Left colon (tissue), 2 donors: ENCODE measurements at regions not wholly inside any gene's neighbourhood (a gene's known extent, or its start where the extent isn't known, plus 50 kb on each side); places are given as distances from the start of the nearest gene placed in this dataset.

Experiments used
- ATAC-seq: fragments of 200-7000 bp; cut with Tn5 transposase; one replicate; pipeline ENCODE4 v1.9.1; 2020; ENCODE audit warnings: mild to moderate bottlenecking, moderate library complexity
- DNase-seq, 2 donors: peaks; one replicate each; pipeline ENCODE4 v3.0.0-alpha.2; 2020
- intact Hi-C, 2 donors: fragments of 100-400 bp; cut with DNase I in 1 of 2; cut with micrococcal nuclease in 1 of 2; formaldehyde crosslinking; loops; one replicate each; pipeline versions ENCODE4 v1.11.2 to v1.14.0; 2022; cut with DNase I, micrococcal nuclease
- donor health status: DM: no; HTN: no; CAD: no.
- donor health status: DM: yes; HTN: yes; CAD: no.

GRCh38 chr4:11286533-11286932 lies 142.2 kb downstream of the HS3ST1 start:
- intact Hi-C loops, result no loop called here
- DNase-seq (no peak), ATAC-seq (no peak)

DNA sequence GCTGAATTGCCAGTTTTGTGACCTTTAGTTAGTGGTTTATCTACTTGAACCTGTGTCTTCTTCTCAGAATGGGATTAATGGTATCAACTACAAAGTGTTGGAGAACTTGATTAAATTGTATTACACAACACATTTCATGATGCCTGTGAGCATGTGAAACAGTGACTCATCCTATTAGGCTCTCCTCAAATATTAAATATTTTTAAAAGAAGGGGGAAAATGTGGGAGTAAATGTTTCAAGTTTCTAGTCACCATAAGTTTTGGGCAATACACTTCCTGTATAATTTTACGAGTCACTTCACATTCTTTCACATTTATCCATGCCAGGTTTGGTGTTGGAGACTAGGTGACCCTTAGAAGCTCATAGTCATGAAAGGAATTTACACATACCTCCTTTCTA lies 147.0 kb downstream of the HS3ST1 start:
- intact Hi-C loops, result no loop called here
- ATAC-seq (no peak), DNase-seq (no peak)

GRCh38 chr4:11271263-11271662 lies 157.4 kb downstream of the HS3ST1 start:
- DNase-seq (peak; percentile 44 to 46), ATAC-seq (peak; percentile 97)
- intact Hi-C loops, result no loop called here

GRCh38 chr4:11268149-11268548 lies 160.5 kb downstream of the HS3ST1 start:
- ATAC-seq, result peak; percentile 68
- intact Hi-C loops, result no loop called here
- DNase-seq, result no peak

DNA sequence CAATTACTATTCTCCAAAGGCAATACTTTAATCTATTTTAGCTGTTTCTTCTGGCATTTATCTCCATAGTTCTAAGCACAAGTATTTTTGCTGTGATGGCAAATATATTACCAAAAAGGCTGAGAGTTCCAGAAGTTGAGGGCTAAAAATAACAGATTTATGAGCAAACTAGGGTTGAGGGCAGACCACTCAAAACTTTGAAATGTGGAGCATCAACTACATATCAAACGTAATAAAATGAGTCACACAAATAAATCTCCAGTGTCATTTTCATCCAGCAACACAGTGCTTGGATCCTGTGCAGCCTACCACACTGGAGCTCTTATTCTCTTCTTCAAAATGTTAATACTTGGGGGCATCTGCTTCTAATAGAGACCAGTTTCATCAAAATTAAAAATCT lies 163.9 kb downstream of the HS3ST1 start:
- DNase-seq, result no peak
- no peak for ATAC-seq
- intact Hi-C loops, result no loop called here

GRCh38 chr4:11264346-11264745 lies 164.3 kb downstream of the HS3ST1 start:
- DNase-seq (no peak), ATAC-seq (no peak)
- intact Hi-C loops, result no loop called here

DNA sequence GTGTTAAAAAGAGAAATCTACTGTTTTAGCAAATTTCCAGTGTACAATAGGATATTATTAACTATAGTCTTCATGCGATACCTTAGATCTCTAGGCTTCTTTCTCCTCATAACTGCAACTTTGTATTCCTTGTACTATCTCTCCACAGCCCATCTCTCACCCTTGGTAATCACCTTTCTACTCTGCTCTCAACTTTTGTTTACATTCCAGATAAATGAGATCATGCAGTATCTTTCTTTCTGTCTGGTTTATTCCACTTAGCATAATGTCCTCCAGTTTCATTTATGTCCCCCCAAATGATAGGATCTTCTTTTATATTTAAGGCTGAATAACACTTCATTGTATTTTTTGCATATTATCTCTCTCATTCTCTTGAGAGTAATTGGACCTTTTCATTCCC lies 165.5 kb downstream of the HS3ST1 start:
- no peak for DNase-seq
- no peak for ATAC-seq
- intact Hi-C loops, result no loop called here

DNA sequence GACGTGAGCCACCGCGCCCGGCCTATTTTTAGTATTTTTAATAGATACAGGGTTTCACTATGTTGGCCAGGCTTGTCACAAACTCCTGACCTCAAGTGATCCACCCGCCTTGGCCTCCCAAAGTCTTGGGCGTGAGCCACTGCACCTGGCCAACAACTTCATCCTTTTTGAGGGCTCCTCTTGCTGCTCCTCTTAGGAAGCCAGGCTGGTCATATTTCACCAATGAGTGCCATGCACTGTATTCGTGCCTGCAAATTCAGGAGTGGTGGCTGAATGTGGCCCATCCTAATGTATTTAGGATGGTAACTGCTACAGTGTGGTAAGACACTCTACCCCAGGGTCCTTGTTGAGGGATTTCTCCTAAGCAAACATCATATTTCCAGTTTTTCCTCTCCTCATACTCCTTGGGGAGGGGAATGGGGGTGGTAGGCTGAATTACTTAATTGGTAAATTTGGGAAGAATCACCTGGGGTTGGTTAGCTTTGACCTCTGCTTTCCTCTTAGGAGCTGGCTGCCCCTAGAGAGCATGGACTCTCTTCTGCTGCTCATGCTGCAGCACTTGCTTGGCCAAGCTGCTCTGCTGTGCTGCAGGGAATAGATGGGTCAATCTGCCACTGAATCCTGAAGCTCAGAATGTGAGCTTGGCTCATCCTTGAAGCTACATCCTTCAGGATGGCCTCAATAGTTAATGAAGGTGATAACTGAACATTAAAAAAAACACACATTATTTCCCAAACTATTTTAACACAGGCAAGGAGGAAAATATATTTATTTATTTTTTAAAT lies 167.4 kb downstream of the HS3ST1 start:
- DNase-seq (no peak), ATAC-seq (no peak)
- intact Hi-C loops, result no loop called here

GRCh38 chr4:11259837-11260236 lies 168.9 kb downstream of the HS3ST1 start:
- intact Hi-C loops, result no loop called here
- DNase-seq (no peak), ATAC-seq (no peak)

GRCh38 chr4:11252149-11252548 lies 176.5 kb downstream of the HS3ST1 start:
- DNase-seq (no peak), ATAC-seq (no peak)
- intact Hi-C loops, result no loop called here

GRCh38 chr4:11250510-11250909 lies 178.2 kb downstream of the HS3ST1 start:
- DNase-seq, result no peak
- ATAC-seq, result no peak
- intact Hi-C loops, result no loop called here

- intact Hi-C loops, result no loop called here
- peak; percentile 81 for ATAC-seq
- DNase-seq, result no peak
Measured at GRCh38 chr4:11232015-11232414, 196.7 kb downstream of the HS3ST1 start.

DNA sequence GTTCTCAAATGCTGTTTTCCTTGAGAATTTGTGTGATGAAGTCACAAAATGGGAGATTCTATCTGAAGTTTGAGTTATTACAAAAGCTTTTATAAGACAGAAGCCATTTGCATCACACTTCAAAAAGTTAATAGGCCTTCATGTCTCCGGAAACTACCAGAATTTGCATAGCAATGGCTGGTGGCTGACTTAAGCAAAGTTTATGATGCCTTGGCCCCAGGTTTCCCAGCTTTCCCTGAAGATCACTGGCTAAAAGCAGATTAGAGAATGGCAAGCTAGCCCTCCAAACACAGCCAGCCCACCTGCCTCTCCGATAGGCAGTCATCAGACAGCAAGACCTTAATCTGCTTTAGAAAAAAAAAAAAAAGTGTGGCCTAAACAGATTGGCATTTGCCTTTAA lies 197.8 kb downstream of the HS3ST1 start:
- no peak for ATAC-seq
- no peak for DNase-seq
- intact Hi-C loops, result no loop called here

GRCh38 chr4:11228530-11228929 lies 200.2 kb downstream of the HS3ST1 start:
- ATAC-seq (peak; percentile 61), DNase-seq (no peak)
- intact Hi-C loops, result no loop called here

DNA sequence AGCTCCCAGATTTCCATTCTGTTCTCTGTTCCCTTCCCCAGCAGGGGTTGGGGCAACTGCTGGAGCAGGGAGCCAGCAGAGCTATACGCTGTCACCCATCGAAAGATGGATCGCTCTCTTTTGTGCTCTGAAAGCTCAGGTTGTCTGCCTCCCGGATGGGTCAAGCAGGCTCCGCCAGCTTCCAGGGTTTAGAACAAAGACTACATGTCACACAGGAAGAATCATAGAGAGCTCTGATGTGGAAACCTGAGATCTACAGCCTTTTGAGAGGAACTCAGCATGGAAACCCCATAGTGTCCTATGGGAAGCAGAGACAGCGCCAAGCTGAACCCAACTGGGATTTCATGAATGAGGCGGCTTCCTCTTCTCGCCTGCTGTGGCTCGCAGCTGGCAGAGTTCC lies 205.4 kb downstream of the HS3ST1 start:
- ATAC-seq (no peak), DNase-seq (no peak)
- intact Hi-C loops, result no loop called here

DNA sequence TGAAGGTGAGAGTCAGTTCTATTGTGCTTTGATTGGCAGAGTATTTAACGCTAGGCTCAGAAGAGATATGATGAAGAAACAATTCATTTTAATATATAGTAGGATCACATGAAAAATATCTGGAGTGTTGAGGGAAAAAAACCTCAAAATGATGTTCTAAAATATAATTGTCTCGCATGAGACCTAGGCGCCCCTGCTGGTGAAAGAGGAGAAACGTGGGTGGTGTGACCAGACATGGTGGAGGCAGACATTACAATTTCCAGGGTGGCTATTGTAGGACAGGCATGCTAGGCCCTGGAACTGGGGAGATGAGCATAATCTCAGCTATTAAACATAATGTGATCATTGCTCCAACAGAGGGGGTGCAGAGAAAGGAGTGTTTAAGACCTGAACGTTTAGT lies 210.0 kb downstream of the HS3ST1 start:
- DNase-seq, result no peak
- no peak for ATAC-seq
- intact Hi-C loops, result no loop called here

- intact Hi-C loops, result no loop called here
- no peak for DNase-seq
- ATAC-seq, result no peak
Measured at GRCh38 chr4:11216520-11216919, 212.2 kb downstream of the HS3ST1 start.

- peak; percentile 100 for ATAC-seq
Measured at GRCh38 chr4:11214281-11214680, 214.4 kb downstream of the HS3ST1 start.

GRCh38 chr4:11209826-11210225 lies 218.9 kb downstream of the HS3ST1 start:
- intact Hi-C loops, result no loop called here
- DNase-seq, result no peak
- no peak for ATAC-seq

More at GRCh38 chr4:11214281-11214680, 214.4 kb downstream of the HS3ST1 start:
- intact Hi-C loops, result no loop called here
- no peak for DNase-seq

- ATAC-seq, result no peak
- DNase-seq, result no peak
- intact Hi-C loops, result no loop called here
Measured at GRCh38 chr4:11201256-11201655, 227.4 kb downstream of the HS3ST1 start.
